HG03175 (cell line): ENCODE measurements at regions not wholly inside any gene's neighbourhood (a gene's known extent, or its start where the extent isn't known, plus 50 kb on each side); places are given as distances from the start of the nearest gene placed in this dataset.

ENCODE experiments used
- ATAC-seq: cut with Tn5 transposase; IDR thresholded peaks from one replicate; pipeline ENCODE4 v1.9.1; 2021; ENCODE audit warnings: mild to moderate bottlenecking, moderate library complexity; ENCODE audit not compliant: unreplicated experiment

GRCh38 chr5:28017178-28017577 is 978.8 kb upstream of the CDH9 start:
- ATAC-seq, result no peak

GRCh38 chr5:28014779-28015178 is 976.4 kb upstream of the CDH9 start:
- no peak for ATAC-seq

- no peak for ATAC-seq
Observed at GRCh38 chr5:28012538-28012937, 974.2 kb upstream of the CDH9 start.

- ATAC-seq, result no peak
Observed at GRCh38 chr5:28009576-28009975, 971.2 kb upstream of the CDH9 start.

GRCh38 chr5:27996665-27997064 is 958.3 kb upstream of the CDH9 start:
- ATAC-seq, result no peak

- no peak for ATAC-seq
Observed at GRCh38 chr5:27995867-27996266, 957.5 kb upstream of the CDH9 start.

- ATAC-seq, result no peak
Observed at GRCh38 chr5:27978322-27978721, 939.9 kb upstream of the CDH9 start.

GRCh38 chr5:27969157-27969556 is 930.8 kb upstream of the CDH9 start:
- no peak for ATAC-seq

GRCh38 chr5:27963050-27963783 is 924.8 kb upstream of the CDH9 start:
- no peak for ATAC-seq

- ATAC-seq, result no peak
Observed at GRCh38 chr5:27962198-27962597, 923.8 kb upstream of the CDH9 start.

GRCh38 chr5:27947088-27947487 is 908.7 kb upstream of the CDH9 start:
- ATAC-seq, result no peak

- no peak for ATAC-seq
Observed at GRCh38 chr5:27944471-27944870, 906.1 kb upstream of the CDH9 start.

GRCh38 chr5:27938989-27939388 is 900.6 kb upstream of the CDH9 start:
- no peak for ATAC-seq

GRCh38 chr5:27928060-27928459 is 889.7 kb upstream of the CDH9 start:
- no peak for ATAC-seq

GRCh38 chr5:27911216-27911615 is 872.8 kb upstream of the CDH9 start:
- no peak for ATAC-seq

- no peak for ATAC-seq
Observed at GRCh38 chr5:27908341-27908740, 870.0 kb upstream of the CDH9 start.

GRCh38 chr5:27906931-27907601 is 868.7 kb upstream of the CDH9 start:
- no peak for ATAC-seq

GRCh38 chr5:27906481-27906880 is 868.1 kb upstream of the CDH9 start:
- ATAC-seq, result no peak

- ATAC-seq, result no peak
Observed at GRCh38 chr5:27900761-27901160, 862.4 kb upstream of the CDH9 start.

- ATAC-seq, result no peak
Observed at GRCh38 chr5:27876071-27876470, 837.7 kb upstream of the CDH9 start.

GRCh38 chr5:27875148-27875547 is 836.8 kb upstream of the CDH9 start:
- ATAC-seq, result no peak

GRCh38 chr5:27868292-27868691 is 829.9 kb upstream of the CDH9 start:
- no peak for ATAC-seq

- no peak for ATAC-seq
Observed at GRCh38 chr5:27855491-27855890, 817.1 kb upstream of the CDH9 start.
